Stimulated activated naive CD8-positive, alpha-beta T cell treated with anti-CD3 and anti-CD28 coated beads, Interleukin-15, Interleukin-2, amounts not matched to agents 100 ng/mL and 50 ng/mL, for 24 hours (primary cell): ENCODE measurements at regions not wholly inside any gene's neighbourhood (a gene's known extent, or its start where the extent isn't known, plus 50 kb on each side); places are given as distances from the start of the nearest gene placed in this dataset.

Experiments
- H3K27ac Mint-ChIP-seq: one replicate; pipeline ENCODE4 v1.8.0; 2021; ENCODE audit warnings: mild to moderate bottlenecking, mixed read lengths
- H3K27me3 Mint-ChIP-seq: one replicate; pipeline ENCODE4 v1.8.0; 2021; ENCODE audit warnings: mixed read lengths
- H3K36me3 Mint-ChIP-seq: one replicate; pipeline ENCODE4 v1.8.0; 2021; ENCODE audit warnings: low read depth, mixed read lengths
- H3K4me1 Mint-ChIP-seq: one replicate; pipeline ENCODE4 v1.8.0; 2021; ENCODE audit warnings: low read depth, mixed read lengths
- H3K4me3 Mint-ChIP-seq: one replicate; pipeline ENCODE4 v1.8.0; 2021; ENCODE audit warnings: mild to moderate bottlenecking, mixed read lengths
- H3K9me3 Mint-ChIP-seq: one replicate; pipeline ENCODE4 v1.8.0; 2021; ENCODE audit warnings: mixed read lengths

DNA sequence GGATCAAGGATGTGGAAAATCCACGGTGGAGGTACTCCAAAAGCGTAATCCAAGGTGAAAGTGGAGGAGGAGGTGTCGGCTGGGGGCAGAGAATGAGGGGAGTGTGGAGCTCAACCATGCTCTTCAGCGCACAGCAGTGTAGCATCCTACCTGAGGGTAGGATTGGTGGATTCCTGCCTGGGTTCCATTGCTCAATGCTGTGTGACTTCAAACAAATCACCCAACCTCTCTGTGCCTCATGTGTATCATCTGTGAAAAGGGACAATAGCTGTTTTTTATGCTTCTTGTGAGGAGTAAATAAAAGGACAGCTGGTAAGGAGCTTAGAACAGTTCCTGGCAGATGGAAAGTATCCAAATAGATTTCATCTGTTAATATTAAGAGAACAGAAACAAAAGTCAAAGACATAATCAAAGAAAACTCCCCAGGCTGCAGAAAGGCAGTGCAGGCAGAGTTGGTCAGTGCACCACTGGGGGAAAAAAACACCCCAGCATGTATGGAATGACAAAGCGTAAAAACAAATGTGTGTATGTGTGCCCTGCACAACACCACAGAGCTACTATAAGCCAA lies 130.0 kb upstream of the HDAC4 start:
- H3K27me3 Mint-ChIP-seq: no peaks in the 10 kb centered on the region
- no peaks in the 10 kb centered on the region for H3K9me3 Mint-ChIP-seq
- H3K4me1 Mint-ChIP-seq: no peaks in the 10 kb centered on the region
- H3K36me3 Mint-ChIP-seq: no peaks in the 10 kb centered on the region
- no peak overlapping the region for H3K4me3 Mint-ChIP-seq
- H3K27ac Mint-ChIP-seq: no peak overlapping the region

DNA sequence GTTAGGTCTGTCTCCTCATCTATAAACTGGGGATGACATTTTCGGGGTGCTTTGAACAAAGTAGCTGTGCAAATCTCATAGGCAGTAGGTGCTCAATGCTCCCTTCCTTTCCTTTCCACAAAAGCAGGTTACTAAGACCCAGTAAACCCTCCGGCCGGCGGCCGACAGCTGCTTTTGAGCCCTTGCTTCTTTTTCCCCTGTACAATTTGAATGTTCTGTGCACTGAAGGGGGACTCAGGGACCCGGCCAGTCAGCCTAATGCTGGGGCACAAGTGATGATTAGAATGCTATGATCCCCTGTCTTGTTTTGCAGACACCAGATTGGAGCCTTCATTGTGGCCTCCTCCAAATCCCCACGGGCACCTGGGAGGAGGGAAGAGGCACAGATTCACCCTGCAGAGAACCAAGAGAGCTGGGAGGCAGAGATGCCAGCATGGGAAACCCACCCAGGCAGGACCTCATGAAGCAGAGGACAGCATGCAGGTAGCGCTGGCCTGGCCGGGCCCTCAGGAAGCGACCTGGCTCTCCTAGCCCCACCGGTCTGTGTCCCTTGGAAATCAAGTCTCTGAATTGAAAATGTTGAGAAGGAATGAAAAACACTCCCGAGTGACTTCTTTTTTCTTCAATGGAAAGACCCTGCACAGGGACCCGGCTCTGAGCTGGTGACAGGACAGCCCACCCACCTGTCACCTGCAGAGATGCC lies 128.6 kb upstream of the HDAC4 start:
- Mint-ChIP-seq H3K9me3 (no peaks in the 10 kb centered on the region), H3K4me3 (no peak overlapping the region), H3K4me1 (no peaks in the 10 kb centered on the region), H3K27ac (no peak overlapping the region), H3K36me3 (no peaks in the 10 kb centered on the region), H3K27me3 (no peaks in the 10 kb centered on the region)

DNA sequence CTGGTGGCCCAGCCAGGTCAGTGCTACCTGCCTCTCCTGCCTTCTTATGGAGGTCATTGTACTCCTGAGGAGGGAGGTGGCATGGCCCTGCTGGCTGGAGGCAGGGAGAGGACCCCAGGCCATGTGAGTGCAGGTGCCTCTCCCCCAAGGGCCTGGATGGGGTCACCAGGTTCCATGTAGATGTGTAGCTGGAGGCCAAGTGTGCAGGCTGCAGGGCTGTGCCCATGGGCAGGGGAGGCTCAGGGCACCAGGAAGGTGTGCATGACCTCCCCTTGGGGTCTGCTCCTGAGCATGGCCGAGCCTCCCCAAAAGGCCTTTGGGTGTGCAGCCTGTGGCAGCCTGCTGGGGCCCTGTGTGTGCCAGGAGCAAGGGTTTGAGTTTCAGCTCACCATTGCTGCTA lies 128.1 kb upstream of the HDAC4 start:
- Mint-ChIP-seq H3K4me3 (no peak overlapping the region), H3K4me1 (peaks cover 3% of the 10 kb centered on the region), H3K36me3 (no peaks in the 10 kb centered on the region), H3K27me3 (no peaks in the 10 kb centered on the region), H3K27ac (no peak overlapping the region), H3K9me3 (no peaks in the 10 kb centered on the region)

DNA sequence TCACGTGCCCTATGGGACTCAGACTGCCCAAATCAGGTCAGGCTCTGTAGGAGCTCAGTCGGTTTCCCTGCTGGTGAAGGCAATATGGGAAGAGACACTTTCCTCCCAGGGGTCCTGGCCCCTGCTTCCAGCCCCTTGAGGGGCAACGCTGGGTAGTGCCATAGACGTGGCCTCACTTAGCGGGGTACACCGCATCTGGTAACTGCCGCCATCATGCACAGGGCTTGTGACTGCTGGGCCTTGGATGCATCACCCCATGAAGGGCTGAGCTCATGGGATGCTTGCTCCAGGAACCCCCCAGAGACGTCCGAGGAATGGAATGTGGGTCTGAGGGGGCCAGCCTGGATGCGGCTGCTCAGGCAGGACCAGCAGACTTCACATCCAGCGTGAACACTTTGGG lies 127.3 kb upstream of the HDAC4 start:
- Mint-ChIP-seq H3K27me3 (no peaks in the 10 kb centered on the region), H3K4me3 (no peak overlapping the region), H3K27ac (no peak overlapping the region), H3K9me3 (no peaks in the 10 kb centered on the region), H3K36me3 (no peaks in the 10 kb centered on the region), H3K4me1 (peaks cover 3% of the 10 kb centered on the region)

DNA sequence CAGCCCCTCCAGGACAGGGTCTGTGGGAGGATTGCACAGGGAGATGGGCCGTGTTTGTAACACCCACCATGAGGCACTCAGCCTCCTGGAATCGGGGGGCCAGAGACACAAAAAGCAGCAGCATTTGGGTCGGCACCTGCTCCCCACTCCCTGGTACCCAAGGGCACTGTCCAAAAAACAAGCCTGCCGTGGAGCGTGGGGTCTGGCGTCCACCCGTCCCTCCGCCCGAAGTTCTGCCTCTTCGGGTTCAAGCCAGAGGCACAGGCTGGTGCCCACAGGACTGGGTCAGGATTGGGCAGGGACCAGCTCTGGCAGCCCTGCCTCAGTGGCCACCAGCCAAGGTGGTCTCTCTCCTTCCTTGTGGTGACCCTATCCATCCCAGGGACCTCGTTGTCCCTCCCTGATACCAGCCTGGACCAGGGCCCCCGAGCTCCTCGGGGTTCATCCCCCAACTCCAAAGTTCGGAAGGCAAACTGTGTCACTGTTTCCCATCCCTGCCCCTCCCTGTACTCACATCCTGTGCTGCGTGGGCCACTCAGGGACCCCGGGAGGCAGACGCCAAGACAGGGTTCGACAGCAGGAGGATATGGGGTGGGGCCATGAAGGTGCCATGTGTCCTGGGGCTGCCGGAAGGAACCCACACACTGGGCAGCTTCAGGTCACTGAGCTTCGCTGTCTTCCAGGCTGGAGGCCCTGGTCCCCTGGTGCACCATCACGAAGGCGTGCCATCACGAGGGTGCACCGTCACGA lies 126.0 kb upstream of the HDAC4 start:
- Mint-ChIP-seq H3K36me3 (no peaks in the 10 kb centered on the region), H3K4me3 (no peak overlapping the region), H3K27ac (no peak overlapping the region), H3K4me1 (peaks cover 3% of the 10 kb centered on the region), H3K9me3 (no peaks in the 10 kb centered on the region), H3K27me3 (no peaks in the 10 kb centered on the region)

DNA sequence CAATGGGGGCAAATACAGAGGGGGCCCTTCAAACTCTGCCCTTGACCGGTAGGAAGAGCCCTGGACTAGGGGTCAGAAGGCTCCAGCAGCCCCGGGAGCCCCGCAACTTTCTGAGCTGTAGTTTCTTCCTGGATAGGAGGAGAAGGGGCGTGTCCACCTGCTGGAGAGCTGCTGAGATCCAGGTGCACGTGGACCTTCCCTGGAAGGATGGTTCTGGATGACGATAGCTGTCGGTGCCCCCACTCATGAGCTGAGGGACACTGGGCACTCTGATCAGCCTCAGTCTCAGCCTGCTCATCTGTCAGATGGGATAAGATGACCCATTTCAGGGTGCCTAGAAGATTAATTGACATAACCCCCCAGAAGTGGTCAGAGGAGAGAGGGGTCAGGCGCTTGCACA lies 125.2 kb upstream of the HDAC4 start:
- Mint-ChIP-seq H3K4me1 (peaks cover 3% of the 10 kb centered on the region), H3K36me3 (no peaks in the 10 kb centered on the region), H3K9me3 (no peaks in the 10 kb centered on the region), H3K4me3 (no peak overlapping the region), H3K27me3 (no peaks in the 10 kb centered on the region), H3K27ac (no peak overlapping the region)

DNA sequence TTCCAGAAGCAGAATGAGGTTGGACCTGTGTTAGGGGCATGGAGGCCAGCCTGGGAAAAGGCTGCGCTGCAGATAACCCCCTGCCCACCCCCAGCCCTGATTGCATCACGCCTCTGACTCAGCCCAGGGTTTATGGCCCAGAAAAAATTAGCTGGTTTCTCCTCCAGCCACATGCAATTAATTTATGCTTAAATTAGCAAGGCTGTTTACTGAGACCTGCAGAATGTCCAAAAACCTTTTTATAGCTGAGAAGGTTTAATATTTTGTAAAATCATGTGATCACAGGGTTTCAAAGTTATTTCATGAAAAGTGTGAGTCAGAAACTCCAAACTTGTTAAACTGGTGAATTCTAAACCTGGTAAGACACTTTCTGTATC lies 123.1 kb upstream of the HDAC4 start:
- Mint-ChIP-seq H3K9me3 (no peaks in the 10 kb centered on the region), H3K4me1 (peaks cover 3% of the 10 kb centered on the region), H3K27me3 (no peaks in the 10 kb centered on the region), H3K27ac (no peak overlapping the region), H3K4me3 (no peak overlapping the region), H3K36me3 (no peaks in the 10 kb centered on the region)

DNA sequence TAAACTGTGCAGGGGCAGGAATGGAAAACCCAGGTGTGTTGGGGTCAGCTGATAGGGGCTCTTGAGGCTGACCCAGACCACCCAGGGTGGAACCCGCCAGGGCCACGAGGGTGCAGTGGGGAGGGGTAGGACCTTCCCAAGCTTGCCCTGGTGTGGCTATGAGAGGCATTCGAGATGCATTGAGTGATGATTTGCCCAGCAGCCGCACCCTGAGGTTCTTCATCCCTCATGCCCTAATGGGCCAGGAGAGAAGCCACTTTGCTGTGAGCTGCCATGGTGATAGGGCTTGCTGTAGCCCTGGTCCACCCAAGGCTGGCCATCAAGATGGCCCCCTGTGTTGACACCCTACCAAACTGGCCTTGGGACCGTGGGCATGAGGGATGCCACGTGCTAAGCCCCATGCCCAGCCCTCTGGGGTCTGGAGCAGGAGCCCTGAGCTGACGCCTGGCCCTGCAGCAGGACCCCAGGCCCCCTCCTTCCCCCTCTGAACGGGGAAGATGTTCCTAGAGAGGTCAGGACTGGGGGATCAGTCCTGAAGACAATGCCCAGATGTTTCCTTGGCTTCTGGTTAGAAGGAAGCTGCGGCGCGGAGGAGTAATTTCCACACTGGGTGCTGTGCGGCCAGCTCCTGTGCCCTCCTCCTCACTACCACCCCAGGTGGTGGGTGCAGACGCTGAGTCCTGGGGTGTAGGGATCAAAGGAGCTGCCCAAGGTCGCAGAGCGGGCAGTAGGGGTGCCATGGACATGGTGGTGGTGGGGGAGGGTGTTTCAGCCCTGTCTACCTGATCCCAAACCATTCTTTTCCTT lies 122.5 kb upstream of the HDAC4 start:
- Mint-ChIP-seq H3K36me3 (no peaks in the 10 kb centered on the region), H3K27me3 (no peaks in the 10 kb centered on the region), H3K27ac (no peak overlapping the region), H3K4me3 (no peak overlapping the region), H3K9me3 (no peaks in the 10 kb centered on the region), H3K4me1 (peaks cover 3% of the 10 kb centered on the region)

DNA sequence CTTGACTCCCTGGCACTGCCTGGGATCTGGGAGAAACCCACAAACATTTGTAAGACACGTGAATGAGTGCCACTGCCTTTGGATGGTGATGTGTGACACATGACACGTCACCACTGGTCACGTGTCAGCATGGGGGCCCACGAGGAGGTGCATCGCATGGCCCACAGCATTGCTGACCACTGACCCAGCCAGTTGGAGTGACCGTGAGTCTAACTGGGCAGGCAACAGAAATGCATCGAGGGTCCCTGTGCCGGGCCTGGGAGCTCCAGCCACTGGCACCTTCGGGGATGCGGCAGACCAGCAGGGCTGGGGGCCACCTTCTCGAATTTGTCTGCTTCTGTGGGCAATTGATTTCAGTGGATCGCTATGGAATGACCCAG lies 121.9 kb upstream of the HDAC4 start:
- no peaks in the 10 kb centered on the region for H3K36me3 Mint-ChIP-seq
- H3K4me3 Mint-ChIP-seq: no peak overlapping the region
- no peaks in the 10 kb centered on the region for H3K9me3 Mint-ChIP-seq
- H3K27me3 Mint-ChIP-seq: no peaks in the 10 kb centered on the region
- no peak overlapping the region for H3K27ac Mint-ChIP-seq
- peaks cover 3% of the 10 kb centered on the region for H3K4me1 Mint-ChIP-seq

DNA sequence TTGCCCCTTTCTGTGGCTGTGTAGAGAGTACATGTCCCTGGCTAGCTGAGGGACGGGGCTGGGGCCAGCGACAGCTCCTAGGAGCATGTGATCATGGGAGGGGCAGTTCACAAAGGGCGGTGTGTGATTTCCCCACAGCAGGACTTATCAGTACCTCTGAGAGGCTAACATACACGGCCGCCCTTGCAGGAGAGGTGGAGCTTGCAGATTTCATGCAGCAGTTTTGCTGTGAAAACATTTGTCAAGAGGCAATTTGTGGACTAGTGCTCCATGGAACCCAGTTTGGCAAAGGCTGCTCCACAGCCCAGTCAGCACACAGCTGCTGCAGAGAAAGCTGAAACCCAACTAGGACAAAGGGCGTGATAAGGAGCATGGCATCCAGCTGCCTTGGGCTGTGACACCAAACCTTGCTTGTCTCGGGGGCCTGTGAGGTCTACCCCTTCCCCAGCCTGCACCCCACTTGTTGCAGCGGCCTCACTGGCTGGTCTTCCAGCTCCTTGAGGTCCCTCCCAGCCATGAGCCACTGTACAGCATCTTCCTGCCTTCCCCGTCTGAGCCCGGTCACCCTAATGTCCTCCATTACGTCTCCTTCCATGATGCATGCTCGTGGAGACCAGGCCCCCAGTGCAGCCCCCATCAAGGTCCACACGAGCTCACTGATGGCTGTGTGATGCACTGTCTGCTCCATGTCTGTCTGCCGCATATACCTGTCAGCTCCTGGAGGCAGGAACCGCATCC lies 121.4 kb upstream of the HDAC4 start:
- Mint-ChIP-seq H3K27ac (no peak overlapping the region), H3K27me3 (no peaks in the 10 kb centered on the region), H3K4me1 (peaks cover 3% of the 10 kb centered on the region), H3K9me3 (no peaks in the 10 kb centered on the region), H3K36me3 (no peaks in the 10 kb centered on the region), H3K4me3 (no peak overlapping the region)

DNA sequence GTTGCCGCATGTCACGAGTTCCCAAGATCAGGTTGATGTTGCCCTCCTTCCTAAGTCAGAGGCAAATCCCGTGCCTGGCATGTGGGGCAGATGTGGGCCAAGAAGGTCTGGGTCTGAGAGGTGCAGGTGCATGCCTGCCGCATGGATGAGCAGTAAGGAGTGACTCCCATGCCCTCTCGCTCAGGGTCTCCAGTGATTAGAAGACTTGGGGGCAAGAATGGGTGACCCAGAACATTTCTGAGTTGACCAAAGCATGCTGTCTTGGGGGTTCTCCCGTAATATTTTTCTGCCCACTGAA lies 120.6 kb upstream of the HDAC4 start:
- H3K27me3 Mint-ChIP-seq: no peaks in the 10 kb centered on the region
- H3K36me3 Mint-ChIP-seq: no peaks in the 10 kb centered on the region
- no peak overlapping the region for H3K27ac Mint-ChIP-seq
- peaks cover 3% of the 10 kb centered on the region for H3K4me1 Mint-ChIP-seq
- H3K9me3 Mint-ChIP-seq: no peaks in the 10 kb centered on the region
- no peak overlapping the region for H3K4me3 Mint-ChIP-seq

DNA sequence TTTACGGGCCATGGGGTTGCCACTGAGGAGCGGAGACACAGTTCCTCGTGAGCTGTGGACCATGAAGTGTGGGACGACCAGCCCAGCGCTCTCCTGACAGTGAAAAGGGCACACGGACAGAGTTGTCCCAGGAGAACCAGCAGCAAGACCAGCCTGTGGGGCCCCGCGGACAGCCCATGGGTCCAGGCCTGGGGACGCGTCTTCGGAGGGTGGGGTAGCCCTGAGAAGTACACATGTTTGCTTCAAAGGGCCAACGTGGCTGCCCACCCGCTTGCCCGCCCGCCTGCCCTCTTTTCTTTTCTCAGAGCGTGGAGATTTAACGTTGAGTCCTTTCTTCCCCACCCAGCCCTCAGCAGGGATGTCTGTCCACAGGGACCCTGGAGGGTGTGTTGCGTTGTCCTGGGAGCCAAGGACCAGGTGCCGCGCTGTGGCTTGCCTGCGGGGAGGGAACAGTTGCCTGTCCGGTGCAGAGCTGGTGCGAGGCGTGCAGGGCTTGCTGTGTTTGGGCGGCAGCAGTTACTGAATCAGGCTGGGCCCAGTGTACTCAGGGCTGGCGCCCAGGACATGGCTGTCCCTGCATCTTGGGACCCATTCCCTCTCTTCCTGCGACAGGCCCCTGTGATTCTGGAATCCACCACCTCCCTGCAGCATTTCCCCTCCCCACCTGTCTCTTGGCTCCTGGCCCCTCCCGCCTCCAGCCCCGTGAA lies 120.1 kb upstream of the HDAC4 start:
- H3K9me3 Mint-ChIP-seq: no peaks in the 10 kb centered on the region
- H3K4me3 Mint-ChIP-seq: no peak overlapping the region
- H3K4me1 Mint-ChIP-seq: peaks cover 3% of the 10 kb centered on the region
- no peak overlapping the region for H3K27ac Mint-ChIP-seq
- H3K36me3 Mint-ChIP-seq: no peaks in the 10 kb centered on the region
- no peaks in the 10 kb centered on the region for H3K27me3 Mint-ChIP-seq

DNA sequence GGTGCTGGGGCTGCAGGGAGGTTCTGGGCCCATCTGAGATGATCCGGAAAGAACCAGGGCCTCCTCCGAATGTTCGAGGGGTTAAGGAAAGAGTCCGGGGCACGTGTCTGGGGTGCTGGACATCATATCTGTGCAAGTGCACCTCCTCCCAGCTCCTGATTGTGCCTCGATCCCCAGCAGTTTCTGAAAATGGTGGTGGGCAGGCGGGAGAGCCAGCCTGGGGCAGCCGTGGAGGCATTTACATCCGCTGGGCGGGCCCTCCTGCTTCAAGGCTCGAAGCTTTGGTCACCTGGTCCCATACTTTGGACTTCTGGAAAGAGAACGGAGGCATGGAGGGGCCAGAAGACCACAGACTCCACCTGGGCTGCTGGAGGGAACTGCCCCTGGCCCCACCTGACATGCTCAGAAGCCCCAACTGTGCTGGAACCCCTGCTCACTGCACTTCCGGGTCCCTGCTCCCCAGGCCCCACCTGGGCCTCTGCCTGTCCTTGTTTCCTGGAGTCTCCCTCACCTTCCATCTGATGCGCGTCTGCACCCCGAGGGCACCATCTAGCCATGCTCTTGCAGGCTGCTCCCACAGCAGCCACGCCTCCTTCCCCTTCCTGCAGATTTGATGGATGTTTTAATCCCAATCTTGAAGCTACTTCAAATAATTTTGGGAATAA lies 119.2 kb upstream of the HDAC4 start:
- H3K9me3 Mint-ChIP-seq: no peaks in the 10 kb centered on the region
- H3K36me3 Mint-ChIP-seq: no peaks in the 10 kb centered on the region
- H3K27me3 Mint-ChIP-seq: no peaks in the 10 kb centered on the region
- H3K4me3 Mint-ChIP-seq: no peak overlapping the region
- peaks cover 3% of the 10 kb centered on the region for H3K4me1 Mint-ChIP-seq
- no peak overlapping the region for H3K27ac Mint-ChIP-seq
